GM19463 (cell line): ENCODE measurements at regions not wholly inside any gene's neighbourhood (a gene's known extent, or its start where the extent isn't known, plus 50 kb on each side); places are given as distances from the start of the nearest gene placed in this dataset.
A peak's percentile ranks its signal among the peaks of the same experiment; 100 is the strongest.
"Not testable (repeated sequence)": the region's sequence is repeated elsewhere in the genome, so short reads cannot be mapped to it uniquely, and the experiment has no call there.

ENCODE experiments used
- ATAC-seq: cut with Tn5 transposase; IDR thresholded peaks from one replicate; pipeline ENCODE4 v1.9.1; 2021; ENCODE audit warnings: mild to moderate bottlenecking, moderate library complexity; ENCODE audit not compliant: unreplicated experiment

DNA sequence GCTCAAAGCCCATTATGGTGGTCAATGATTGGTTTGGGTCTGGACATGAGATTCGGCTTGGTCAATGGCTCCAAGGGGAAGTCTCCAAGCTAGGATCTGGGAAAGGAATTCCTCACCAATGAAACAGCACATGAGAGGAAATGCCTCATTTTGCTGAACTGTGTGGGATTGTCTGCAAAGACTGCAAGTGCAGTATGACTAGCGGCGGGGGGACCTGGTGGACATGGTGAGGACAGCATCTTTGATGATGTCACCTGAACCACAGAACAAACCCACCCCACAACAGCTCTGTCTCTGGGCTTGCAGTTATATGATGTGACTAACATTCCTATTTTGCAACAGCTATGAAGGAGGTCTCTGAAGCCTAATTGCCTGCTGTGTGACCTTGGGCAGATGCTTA lies 50.6 kb upstream of the NKD1 start:
- no peak for ATAC-seq

DNA sequence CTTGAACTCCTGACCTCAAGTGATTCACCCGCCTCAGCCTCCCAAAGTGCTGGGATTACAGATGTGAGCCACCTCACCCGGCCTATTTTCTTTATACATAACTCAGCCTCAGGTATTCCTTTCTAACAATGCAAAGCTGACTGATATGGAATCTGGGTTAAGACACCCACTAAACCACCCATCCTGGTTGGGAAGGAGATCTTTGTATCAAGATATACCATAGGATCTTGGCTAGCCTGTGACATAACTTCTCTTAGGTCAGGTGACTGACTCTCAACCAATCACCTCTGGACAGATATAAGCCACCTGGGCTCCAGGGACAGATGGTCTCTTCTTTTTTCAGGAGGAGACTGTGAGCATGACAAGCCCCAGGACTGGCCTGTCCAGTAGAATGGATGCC lies 51.2 kb upstream of the NKD1 start:
- no peak for ATAC-seq

DNA sequence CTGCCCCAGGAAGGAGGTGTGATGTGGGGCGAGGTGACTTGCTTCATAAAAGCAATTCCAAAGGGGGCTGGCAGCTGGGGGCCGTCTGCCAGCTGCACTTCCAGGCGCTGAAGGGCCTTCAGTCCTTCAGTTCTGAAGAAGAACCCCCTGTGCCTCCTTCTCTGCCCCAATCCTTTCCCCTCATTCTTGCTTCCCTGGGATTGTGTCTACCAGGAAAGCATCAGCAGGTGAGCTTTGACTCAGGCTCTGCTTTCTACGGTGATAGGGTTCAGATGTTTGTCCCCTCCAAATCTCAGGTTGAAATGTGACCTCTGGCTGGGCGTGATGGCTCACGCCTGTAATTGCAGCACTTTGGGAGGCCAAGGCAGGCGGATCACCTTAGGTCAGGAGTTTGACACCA lies 52.5 kb upstream of the NKD1 start:
- ATAC-seq, result no peak

DNA sequence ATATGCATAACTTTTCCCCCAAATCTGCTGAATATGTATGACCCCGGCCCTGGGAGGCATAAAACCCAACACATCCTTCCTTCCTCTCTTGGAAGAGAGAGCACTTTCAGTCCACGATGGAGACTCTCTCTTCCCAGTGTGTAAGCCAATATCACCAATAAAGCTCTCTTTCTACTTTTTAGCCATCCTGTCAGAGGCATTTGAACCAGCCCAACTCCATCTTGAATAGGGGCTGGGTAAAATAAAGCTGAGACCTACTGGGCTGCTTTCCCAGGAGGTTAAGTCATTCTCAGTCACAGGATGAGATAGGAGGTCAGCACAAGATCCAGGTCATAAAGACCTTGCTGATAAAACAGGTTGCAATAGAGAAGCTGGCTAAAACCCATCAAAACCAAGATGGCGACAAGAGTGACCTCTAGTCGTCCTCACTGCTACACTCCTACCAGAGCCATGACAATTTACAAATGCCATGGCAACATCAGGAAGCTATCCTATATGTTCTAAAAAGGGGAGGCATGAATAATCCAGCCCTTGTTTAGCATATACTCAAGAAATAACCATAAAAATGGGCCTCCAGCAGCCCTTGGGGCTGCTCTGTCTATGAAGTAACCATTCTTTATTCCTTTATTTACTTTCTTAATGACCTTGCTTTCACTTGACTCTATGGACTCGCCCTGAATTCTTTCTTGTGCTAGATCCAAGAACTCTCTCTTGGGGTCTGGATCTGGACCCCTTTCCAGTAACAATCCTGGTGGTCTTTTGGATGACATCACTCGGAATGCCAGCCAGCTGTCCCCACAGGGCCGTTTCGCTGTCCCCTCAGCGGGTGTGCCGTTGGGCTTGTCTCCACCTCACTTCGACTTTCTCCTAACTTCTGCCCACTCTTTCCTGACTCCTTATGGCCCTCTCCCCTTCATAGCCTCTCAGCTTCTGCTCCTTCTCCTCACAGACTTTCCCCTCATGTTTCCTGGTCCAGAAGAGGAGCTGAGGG lies 53.4 kb upstream of the NKD1 start:
- no peak for ATAC-seq

DNA sequence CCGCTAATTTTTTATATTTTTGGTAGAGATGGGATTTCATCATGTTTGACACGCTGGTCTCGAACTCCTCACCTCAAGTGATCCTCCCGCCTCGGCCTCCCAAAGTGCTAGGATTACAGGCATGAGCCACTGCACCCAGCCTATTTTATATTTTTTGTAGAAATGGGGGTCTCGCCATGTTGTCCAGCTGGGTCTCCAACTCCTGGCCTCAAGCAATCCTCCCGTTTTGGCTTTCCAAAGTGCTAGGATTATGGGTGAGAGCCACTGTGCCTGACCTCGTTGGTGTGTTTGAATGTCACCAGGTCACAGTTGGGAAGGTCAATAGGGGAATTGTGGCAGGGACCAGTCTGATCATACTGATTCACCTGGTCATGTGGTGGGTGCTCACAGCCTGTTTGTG lies 56.7 kb upstream of the NKD1 start:
- ATAC-seq, result no peak

DNA sequence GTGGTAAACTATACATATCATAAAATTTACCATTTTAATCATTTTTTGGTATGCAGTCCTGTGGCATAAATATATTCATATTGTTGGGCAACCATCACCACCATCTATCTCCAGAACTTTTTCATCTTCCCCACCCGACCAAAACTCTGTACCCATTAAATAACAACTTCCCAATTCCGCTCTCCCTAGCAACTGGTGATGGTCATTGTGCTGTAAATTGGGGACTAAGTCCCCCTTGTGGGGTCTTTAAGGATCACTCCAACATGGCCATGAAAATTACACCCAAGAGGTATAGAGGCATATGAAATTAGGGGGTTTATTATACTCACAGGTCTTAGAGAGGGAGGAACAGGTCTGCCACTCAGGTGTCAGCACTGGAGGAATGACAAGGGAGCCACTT lies 57.4 kb upstream of the NKD1 start:
- no peak for ATAC-seq

DNA sequence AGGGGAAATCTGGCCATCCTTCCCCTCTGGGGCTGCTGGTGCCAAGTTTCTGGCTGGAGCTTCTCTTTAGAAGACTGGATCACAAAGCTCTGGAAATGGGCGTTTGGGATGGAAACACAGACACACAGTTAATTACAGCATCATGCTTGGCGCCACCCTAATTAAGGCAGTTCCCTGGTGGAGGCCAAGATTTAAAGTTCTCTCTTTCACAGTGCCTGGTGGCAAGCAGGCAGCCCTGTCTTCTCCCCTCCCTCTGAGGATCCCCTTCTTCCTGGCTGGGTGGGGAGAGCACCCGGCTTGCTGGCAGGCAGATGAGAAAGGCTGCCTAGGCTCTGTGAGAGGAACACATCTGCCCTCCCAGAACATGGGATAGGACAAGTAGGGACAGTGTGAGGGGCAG lies 59.0 kb upstream of the NKD1 start:
- ATAC-seq, result no peak

DNA sequence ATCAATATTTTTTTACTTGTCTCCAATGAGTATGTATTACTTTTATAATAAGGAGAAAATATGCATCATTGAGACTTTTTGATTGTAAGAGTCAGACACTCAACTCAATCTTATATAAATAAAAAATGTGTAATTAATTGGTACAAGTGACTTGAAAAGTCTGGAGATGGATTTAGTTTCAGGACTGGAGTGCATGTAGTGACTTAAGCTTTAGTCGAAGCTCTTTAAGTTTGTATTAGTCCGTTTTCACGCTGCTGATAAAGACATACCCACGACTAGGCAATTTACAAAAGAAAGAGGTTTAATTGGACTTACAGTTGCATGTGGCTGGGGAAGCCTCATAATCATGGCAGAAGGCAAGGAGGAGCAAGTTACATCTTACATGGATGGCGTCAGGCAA lies 60.7 kb upstream of the NKD1 start:
- no peak for ATAC-seq

DNA sequence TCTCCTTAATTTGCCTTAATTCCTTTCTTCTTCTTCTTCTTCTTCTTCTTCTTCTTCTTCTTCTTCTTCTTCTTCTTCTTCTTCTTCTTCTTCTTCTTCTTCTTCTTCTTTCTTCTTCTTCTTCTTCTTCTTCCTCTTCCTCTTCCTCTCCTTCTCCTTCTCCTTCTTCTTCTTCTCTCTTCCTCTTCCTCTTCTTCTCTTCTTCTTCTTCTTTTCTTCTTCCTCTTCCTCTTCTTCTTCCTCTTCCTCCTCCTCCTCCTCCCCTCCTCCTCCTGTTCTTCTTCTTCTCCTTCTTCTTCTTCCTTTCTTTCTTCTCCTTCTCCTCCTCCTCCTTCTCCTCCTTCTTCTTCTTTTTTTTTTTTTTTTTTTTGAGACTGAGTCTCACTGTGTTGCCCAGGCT lies 62.0 kb upstream of the NKD1 start:
- ATAC-seq, result not testable (repeated sequence)

DNA sequence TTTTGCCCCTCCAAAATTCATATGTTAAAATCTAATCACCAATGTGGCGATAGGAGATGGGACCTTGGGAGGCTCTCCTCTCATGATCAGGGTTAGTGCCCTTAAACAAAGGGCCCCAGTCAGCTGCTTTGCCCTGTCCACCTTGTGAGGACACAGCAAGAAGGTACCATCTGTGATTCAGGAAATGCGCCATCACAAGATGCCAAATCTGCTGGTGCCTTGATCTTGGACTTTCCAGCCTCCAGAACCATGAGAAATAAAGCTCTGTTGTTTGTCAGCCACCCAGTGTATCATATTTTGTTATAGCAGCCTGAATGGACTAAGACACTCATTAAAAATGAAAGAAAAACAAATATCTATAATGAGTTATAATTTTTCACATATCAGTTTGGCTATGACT lies 63.0 kb upstream of the NKD1 start:
- ATAC-seq, result no peak

DNA sequence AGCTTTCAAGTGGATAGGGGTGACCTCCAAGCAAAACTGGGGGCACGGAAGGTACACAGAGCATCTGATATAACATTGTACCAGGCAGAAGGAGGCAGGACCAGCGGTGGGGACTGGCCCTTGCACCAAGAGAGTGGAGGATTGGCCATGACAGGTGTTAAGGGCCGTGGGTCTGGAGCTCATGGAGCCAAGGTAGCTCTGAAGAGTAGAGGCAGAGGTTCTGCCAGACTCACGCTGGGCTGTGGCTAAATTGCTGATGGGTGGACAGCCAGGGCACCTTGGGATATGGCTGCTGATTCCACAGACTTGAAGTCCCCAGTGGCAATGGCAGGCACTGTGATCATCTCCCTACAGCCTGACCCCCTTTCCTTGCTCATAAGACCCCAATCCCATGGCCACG lies 65.9 kb upstream of the NKD1 start:
- no peak for ATAC-seq

DNA sequence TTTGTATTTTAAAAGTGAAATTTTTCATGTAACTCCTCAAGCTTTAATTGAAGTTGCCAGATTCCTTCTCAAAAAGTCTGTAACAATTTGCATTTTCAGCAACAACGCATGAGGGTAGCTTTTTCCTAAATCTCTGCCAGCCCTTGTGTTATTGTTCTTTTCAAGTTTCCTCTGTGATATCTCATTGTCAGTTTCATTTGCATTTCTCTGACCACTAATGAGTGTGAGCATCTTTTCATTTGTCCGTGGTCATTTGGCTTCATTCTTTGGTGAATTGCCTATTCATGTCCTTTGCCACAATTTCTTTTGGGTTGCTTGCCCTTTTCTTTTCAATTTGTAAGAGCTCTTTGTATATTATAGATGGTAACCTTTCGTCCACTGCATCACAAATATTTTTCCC lies 68.0 kb upstream of the NKD1 start:
- ATAC-seq, result no peak

DNA sequence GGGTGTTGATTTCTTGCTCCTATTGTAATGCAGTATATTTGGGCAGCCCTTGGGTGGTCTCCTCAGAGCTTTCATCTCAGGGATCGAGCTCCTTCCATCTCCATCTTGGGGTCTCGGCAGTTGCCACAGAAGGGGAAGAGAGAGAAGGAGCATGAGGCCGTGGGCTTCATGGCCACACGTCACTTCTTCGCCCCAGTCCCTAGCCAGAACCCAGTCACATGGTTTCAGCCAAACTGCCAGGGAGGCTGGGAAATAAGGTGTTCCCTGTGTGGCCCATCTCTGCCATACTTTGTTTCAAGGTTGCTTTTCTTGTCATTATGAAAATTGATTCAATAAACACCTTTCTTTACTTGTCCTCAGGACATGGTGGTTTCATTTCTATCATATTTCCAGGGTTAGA lies 68.4 kb upstream of the NKD1 start:
- no peak for ATAC-seq

DNA sequence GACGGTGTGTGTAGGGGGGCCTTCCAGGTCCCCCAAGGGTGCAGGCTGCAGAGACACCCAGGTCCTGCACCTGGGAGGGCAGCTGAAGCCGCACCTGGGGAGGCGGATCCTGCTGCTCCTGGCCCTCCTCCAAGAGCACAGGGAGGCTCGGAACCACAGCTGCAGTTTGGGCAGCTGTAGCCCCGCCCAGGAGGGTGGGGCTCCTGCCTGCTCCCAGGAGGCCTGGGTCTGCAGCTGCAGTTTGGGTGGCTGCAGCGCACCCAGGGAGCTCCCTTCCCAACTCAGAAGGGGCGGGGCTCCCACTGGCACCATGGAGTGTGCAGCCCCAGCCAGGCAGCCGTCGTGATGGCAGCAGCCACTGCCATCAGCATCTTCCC lies 69.4 kb upstream of the NKD1 start:
- ATAC-seq, result no peak

DNA sequence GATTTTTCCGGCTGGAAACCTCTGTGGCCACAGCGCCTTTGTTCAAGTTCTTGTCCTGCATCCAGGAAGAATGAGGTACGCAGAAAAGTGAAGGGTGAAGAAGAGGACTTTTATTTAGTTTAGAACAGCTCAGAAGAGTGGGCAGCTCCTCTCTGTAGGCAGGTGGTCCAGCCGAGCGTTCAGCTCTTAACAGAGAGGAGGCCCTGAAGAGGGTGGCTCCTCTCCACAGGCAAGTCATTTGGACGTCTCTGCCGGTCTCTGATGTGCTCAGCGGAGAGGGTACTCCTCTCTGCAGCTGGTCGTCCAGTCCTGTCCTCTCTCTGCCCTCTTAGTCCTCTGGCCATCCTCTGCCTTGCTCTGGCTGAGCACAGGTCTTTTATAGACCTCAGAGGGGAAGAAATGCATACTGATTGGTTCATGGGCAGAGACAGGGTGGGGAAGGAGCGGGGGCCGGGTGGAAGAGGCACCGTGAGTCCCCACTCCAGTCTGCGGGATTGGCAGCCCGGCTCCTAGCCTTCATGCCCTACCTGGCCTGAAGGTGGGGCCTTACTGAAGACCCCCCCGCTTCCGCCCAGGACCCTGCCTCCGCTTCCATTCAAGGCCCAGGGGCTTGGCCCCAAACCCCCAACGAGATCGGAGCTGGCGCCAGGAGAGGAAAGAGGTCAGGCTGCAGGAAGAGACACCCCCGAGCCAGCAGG lies 70.0 kb upstream of the NKD1 start:
- no peak for ATAC-seq

DNA sequence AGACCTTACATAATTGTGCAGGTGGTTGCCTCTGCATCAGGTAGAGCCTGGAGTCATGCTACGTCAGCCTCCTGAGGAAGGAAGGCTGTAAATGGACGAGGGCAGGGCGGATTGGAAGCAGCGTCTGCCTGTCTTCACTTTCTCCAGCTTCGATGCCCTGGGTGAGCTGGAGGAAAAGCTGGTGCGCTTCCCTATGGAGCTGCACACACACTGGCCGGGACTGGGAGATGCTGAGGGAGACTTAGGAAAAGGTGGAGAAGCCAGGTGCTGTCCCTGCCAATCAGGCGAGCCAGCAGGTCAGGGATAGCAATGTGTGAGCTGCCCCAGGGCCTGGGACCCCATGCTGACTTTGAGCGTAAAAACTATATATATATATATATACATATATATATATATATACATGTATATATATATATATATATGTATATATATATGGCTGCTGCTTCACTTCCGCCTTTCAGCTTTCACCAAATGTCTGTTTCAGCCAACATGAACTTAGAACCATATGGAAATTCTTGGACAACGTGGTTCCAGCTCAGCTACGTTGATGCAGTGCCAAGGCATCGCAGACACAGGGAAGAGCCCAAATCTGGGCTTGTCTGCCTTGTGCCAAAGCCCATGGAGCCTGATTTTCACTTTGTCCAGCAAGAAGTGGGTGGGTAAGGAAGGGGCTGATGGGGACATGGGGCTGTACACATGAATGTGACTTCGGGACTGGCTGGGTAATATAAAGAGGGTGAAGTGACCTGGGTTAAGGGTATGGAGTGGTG lies 71.5 kb upstream of the NKD1 start:
- ATAC-seq, result no peak

DNA sequence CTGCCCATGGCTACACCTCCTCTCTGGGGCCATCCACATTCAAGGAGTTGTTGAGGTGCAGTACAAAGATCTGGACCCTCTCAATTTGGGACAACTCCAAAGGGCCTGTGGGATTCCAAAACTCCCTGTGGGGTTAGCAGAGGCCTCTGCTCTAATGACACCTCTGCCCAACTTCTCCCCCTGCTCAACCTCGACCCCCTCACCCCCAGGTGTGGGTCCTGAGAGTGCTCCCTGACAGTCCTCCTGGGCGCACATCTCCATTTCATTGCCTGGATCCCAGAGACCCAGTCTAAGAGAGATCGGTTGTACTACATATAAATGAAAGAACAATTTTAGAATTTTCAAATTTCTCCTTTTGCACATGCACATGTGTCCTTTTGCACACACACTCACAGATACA lies 73.0 kb upstream of the NKD1 start:
- ATAC-seq, result no peak

DNA sequence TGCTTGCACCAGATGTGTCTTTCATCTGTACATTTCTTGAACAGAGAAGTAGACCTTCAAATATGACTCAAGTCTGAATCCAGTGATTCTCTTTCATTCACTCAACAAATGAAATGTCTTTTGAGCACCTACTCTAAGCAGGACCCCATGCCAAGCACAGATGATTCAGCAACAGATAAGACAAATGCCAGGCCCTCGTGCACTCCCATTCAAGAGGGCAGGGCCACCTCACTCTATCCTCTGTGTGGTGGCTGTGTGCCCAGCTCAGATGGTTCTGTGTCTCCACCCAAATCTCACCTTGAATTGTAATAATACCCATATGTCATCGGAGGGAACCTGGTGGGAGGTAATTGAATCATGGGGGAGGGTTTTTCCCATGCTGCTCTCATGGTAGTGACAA lies 74.1 kb upstream of the NKD1 start:
- ATAC-seq, result no peak

DNA sequence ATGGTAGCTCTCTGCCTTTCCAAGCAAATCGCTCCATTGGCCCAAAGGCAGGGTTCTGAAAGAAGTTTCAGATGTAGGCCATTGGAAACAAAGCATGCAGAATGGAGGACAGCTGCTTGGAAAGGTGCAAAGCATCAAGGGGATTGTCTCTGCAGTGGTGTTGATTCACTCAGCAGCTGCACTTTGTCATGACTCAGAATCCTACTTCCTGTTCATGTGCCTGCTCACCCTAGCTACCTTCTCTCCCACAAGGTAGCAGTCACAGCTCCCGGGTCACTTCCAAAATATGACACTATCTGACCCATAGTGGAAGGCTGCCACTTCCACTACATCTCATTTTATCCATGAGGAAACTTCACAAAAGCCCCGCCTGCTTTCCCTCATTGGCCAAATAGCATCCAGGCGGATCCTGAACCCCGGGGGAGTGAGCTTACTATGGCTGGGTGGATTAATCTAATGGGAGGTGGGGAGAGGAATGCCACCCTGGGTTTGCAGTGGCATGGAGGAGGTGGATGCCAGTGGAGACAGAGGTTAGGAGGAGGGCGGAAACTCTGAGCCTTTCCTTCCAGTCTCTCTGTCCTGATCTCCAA lies 74.7 kb upstream of the NKD1 start:
- ATAC-seq, result peak; percentile 58

DNA sequence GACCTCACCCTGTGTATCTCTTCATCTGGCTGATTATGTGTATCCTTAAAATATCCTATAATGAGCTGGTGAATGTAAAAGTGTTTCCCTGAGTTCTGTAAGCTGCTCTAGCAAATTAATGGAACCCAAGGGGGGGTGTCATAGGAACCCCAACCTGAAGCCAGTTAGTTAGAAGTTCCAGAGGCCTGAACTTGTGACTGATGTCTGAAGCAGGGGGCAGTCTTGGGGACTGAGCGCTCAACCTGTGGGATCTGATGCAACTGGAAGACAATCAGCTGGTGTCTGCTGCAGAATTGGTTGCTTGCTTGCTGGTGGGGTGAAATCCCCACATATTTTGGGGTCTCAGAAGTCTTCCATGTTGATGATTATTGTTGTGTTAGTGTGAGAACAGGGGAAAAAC lies 75.7 kb upstream of the NKD1 start:
- no peak for ATAC-seq

DNA sequence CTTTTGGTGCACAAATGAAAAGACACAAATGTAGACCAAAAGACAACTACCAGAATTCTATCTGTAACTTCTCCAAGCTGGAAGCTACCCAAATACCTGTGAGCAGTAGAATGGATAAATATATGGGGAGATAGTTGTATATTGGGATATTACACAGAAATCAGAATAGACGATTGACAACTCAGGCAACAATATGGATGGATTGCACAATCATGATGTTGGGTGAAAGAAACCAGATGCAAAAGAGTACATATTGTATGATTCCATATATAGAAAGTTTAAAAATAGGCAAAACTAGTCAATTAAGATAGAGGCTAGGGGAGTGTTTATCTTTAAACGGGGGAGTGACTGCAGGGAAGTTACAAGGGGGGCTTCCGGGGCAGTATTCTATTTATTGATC lies 77.5 kb upstream of the NKD1 start:
- ATAC-seq, result no peak
